Spleen (tissue), 11 donors: ENCODE measurements at regions not wholly inside any gene's neighbourhood (a gene's known extent, or its start where the extent isn't known, plus 50 kb on each side); places are given as distances from the start of the nearest gene placed in this dataset.

Source experiments
- DNase-seq: peaks from one replicate; pipeline ENCODE4 v3.0.0-alpha.2; 2020
- H3K27ac ChIP-seq, 8 donors: fragments of 200-600 bp; sonication (generic) in 7 of 8; 1 replicate in 4 of 8; 2 replicates in 4 of 8; pipeline versions ENCODE4 v1.5.0 to v1.8.0; 2016 to 2021; ENCODE audit warnings: inconsistent platforms in 4 of 8, mild to moderate bottlenecking in 4 of 8, moderate library complexity in 1 of 8
- H3K27me3 ChIP-seq, 7 donors: fragments of 200-600 bp; sonication (generic) in 6 of 7; replicated peaks in 1 of 7; 1 replicate in 4 of 7; 2 replicates in 3 of 7; pipeline versions ENCODE4 v1.5.0 to v1.8.0; 2016 to 2021; ENCODE audit warnings: inconsistent platforms in 3 of 7, mild to moderate bottlenecking in 1 of 7
- H3K36me3 ChIP-seq, 6 donors: fragments of 200-600 bp; sonication (generic) in 5 of 6; 1 replicate in 4 of 6; 2 replicates in 2 of 6; pipeline versions ENCODE4 v1.5.0 to v1.8.0; 2016 to 2021; ENCODE audit warnings: inconsistent platforms in 2 of 6
- H3K4me1 ChIP-seq, 6 donors: fragments of 200-600 bp; sonication (generic) in 5 of 6; 1 replicate in 3 of 6; 2 replicates in 3 of 6; pipeline versions ENCODE4 v1.5.0 to v1.8.0; 2016 to 2021; ENCODE audit warnings: inconsistent platforms in 3 of 6
- H3K4me3 ChIP-seq, 8 donors: fragments of 200-600 bp; sonication (generic) in 7 of 8; 1 replicate in 4 of 8; 2 replicates in 4 of 8; pipeline versions ENCODE4 v1.5.0 to v1.8.0; 2016 to 2021; ENCODE audit warnings: inconsistent platforms in 4 of 8, mild to moderate bottlenecking in 4 of 8, moderate library complexity in 2 of 8
- H3K9me3 ChIP-seq, 8 donors: fragments of 200-600 bp; sonication (generic) in 7 of 8; 1 replicate in 4 of 8; 2 replicates in 4 of 8; pipeline versions ENCODE4 v1.5.0 to v1.8.0; 2016 to 2021; ENCODE audit warnings: inconsistent platforms in 4 of 8
- POLR2A ChIP-seq, 3 donors: fragments of 450-650 bp; IDR thresholded peaks; one replicate each; pipeline ENCODE4 v1.5.1; 2017; ENCODE audit warnings: antibody characterized with exemption in 3 of 3, mild to moderate bottlenecking in 1 of 3
- POLR2AphosphoS5 ChIP-seq, 3 donors: sonication (generic); formaldehyde crosslinking; IDR thresholded peaks; one replicate each; pipeline ENCODE4 v1.5.1; 2017; ENCODE audit warnings: antibody characterized with exemption in 3 of 3
- WGBS, 5 donors: extraction: QIAGEN DNeasy Blood & Tissue Kit in 3 of 5; methylation state at CpG; one replicate each; pipeline versions ENCODE4 v1.1.5 to v1.1.7; 2013 to 2018; 5-methylcytosine and 5-hydroxymethylcytosine counted together
- intact Hi-C: fragments of 100-400 bp; cut with DNase I; formaldehyde crosslinking; loops from one replicate; pipeline ENCODE4 v1.15.0; 2023; ENCODE audit warnings: low total_unique reads
- TF ChIP-seq, protein P1 (sequence below), 11 experiments: fragments of 200-600 bp in 7 of 11; fragments of 450-650 bp in 4 of 11; sonication (generic) in 4 of 11; IDR thresholded peaks in 8 of 11; conservative IDR thresholded peaks in 3 of 11; 1 replicate in 7 of 11; 2 replicates in 4 of 11; pipeline versions ENCODE4 v1.4.0 to v1.8.0; 2016 to 2021; ENCODE audit warnings: antibody characterized with exemption in 11 of 11, inconsistent platforms in 4 of 11, mild to moderate bottlenecking in 1 of 11
- donor health status: healthy with polysubstance abuse.
- donor health status: DM: no; HTN: no; CAD: no; lungs with moderate emphysema.
- donor health status: DM: no; HTN: no; CAD: no.
- donor health status: Bipolar disorder and iron deficiency.
- donor health status: healthy.
- donor health status: DM: no; HTN: no; CAD: no.
- donor health status: DM: yes; HTN: yes; CAD: no.

GRCh38 chr4:124861761-124862160, 149.2 kb upstream of the ANKRD50 start:
- no peak overlapping the region for H3K27ac ChIP-seq
- no peaks in the 10 kb centered on the region for H3K36me3 ChIP-seq
- 83 to 96% (median 89%) methylated on average over 3 of the region's 3 CpGs for WGBS, 5 donors
- no peaks in the 10 kb centered on the region for H3K9me3 ChIP-seq
- intact Hi-C loops: no loop called here
- H3K27me3 ChIP-seq: no peaks in the 10 kb centered on the region
- H3K4me3 ChIP-seq: no peak overlapping the region
- no peak for TF ChIP-seq POLR2A (IDR thresholded peaks at IDR 0.05)
- TF ChIP-seq POLR2AphosphoS5 (IDR thresholded peaks at IDR 0.05): no peak
- TF ChIP-seq, protein P1, sequence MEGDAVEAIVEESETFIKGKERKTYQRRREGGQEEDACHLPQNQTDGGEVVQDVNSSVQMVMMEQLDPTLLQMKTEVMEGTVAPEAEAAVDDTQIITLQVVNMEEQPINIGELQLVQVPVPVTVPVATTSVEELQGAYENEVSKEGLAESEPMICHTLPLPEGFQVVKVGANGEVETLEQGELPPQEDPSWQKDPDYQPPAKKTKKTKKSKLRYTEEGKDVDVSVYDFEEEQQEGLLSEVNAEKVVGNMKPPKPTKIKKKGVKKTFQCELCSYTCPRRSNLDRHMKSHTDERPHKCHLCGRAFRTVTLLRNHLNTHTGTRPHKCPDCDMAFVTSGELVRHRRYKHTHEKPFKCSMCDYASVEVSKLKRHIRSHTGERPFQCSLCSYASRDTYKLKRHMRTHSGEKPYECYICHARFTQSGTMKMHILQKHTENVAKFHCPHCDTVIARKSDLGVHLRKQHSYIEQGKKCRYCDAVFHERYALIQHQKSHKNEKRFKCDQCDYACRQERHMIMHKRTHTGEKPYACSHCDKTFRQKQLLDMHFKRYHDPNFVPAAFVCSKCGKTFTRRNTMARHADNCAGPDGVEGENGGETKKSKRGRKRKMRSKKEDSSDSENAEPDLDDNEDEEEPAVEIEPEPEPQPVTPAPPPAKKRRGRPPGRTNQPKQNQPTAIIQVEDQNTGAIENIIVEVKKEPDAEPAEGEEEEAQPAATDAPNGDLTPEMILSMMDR (IDR thresholded peaks at IDR 0.05 in 8 of 11, conservative IDR thresholded peaks at IDR 0.05 in 3 of 11): no peak
- no peaks in the 10 kb centered on the region for H3K4me1 ChIP-seq
- no peak for DNase-seq

DNA sequence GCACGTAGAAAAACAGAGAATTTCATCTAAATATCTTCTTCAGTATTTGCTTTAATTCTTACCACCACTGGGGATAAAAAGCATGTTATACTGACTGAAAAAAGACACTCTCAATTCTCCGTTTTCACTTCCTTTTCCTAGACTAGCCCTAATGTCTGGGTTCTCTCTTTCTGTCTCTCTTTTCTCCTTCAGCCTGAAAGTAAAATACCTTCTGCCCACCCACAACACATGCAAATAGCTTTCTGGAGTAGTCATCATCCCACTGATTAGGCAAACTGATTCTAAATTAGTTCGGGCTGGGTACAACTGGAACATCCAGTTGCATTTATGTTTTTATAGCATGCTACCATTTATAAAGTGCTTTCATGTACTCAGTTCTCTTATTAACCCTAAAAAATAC, 142.4 kb upstream of the ANKRD50 start:
- no peak for DNase-seq

DNA sequence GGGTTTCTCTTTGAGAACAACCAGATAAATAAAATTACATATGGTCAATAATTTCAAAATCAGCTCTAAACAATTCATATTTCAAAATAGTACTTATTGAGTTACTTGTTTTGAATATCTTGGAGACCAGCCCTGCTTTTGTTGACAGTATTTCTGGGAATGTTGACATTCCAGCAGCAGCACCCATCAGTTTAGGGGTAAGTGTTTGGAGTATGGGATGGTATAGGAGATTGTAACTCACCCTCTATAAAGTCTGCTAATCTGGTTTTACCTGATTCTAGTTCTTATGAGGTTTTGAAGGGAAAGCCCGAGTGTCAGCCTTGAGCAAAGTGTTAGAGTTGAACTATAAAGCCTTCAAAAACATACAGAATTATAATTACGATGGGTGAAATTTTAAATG, 139.2 kb upstream of the ANKRD50 start:
- Histone ChIP-seq H3K4me3 (no peak overlapping the region), H3K27ac (no peak overlapping the region), H3K4me1 (no peaks in the 10 kb centered on the region), H3K9me3 (no peaks in the 10 kb centered on the region), H3K36me3 (no peaks in the 10 kb centered on the region), H3K27me3 (no peaks in the 10 kb centered on the region)
- DNase-seq: no peak
- intact Hi-C loops: no loop called here
- 73 to 93% (median 81%) methylated on average over 2 of the region's 2 CpGs for WGBS, 5 donors
- TF ChIP-seq POLR2AphosphoS5 (IDR thresholded peaks at IDR 0.05): no peak
- TF ChIP-seq, protein P1 (IDR thresholded peaks at IDR 0.05 in 8 of 11, conservative IDR thresholded peaks at IDR 0.05 in 3 of 11): no peak
- TF ChIP-seq POLR2A (IDR thresholded peaks at IDR 0.05): no peak

More for the DNA sequence above, 142.4 kb upstream of the ANKRD50 start:
- TF ChIP-seq POLR2A (IDR thresholded peaks at IDR 0.05) (no peak), POLR2AphosphoS5 (IDR thresholded peaks at IDR 0.05) (no peak)
- TF ChIP-seq, protein P1 (IDR thresholded peaks at IDR 0.05 in 8 of 11, conservative IDR thresholded peaks at IDR 0.05 in 3 of 11): no peak
- Histone ChIP-seq H3K36me3 (no peaks in the 10 kb centered on the region), H3K27ac (no peak overlapping the region), H3K4me3 (no peak overlapping the region), H3K27me3 (no peaks in the 10 kb centered on the region), H3K4me1 (no peaks in the 10 kb centered on the region), H3K9me3 (no peaks in the 10 kb centered on the region)
- intact Hi-C loops: no loop called here
- 69 to 78% (median 73%) methylated on average over 3 of the region's 3 CpGs for WGBS, 5 donors

- intact Hi-C loops: no loop called here
These were observed 133.8 kb upstream of the ANKRD50 start for GRCh38 chr4:124846306-124846705.

More at GRCh38 chr4:124846306-124846705, 133.8 kb upstream of the ANKRD50 start:
- H3K27me3 ChIP-seq: no peaks in the 10 kb centered on the region
- no peaks in the 10 kb centered on the region for H3K4me1 ChIP-seq
- no peaks in the 10 kb centered on the region for H3K36me3 ChIP-seq
- WGBS, 5 donors: 69 to 86% (median 76%) methylated on average over 5 of the region's 5 CpGs
- H3K9me3 ChIP-seq: peaks cover 0 to 28% (median 12%) of the 10 kb centered on the region in 8 donors
- H3K27ac ChIP-seq: no peak overlapping the region
- TF ChIP-seq, protein P1 (IDR thresholded peaks at IDR 0.05 in 8 of 11, conservative IDR thresholded peaks at IDR 0.05 in 3 of 11): no peak
- TF ChIP-seq POLR2A (IDR thresholded peaks at IDR 0.05) (no peak), POLR2AphosphoS5 (IDR thresholded peaks at IDR 0.05) (no peak)
- DNase-seq: no peak
- no peak overlapping the region for H3K4me3 ChIP-seq
